GM21515 (cell line): ENCODE measurements at regions not wholly inside any gene's neighbourhood (a gene's known extent, or its start where the extent isn't known, plus 50 kb on each side); places are given as distances from the start of the nearest gene placed in this dataset.

Source experiments
- ATAC-seq: cut with Tn5 transposase; IDR thresholded peaks from one replicate; pipeline ENCODE4 v1.9.1; 2021; ENCODE audit not compliant: unreplicated experiment

- ATAC-seq, result no peak
Measured at GRCh38 chr10:128543151-128543550, 416.9 kb upstream of the MKI67 start.

GRCh38 chr10:128545216-128545615 lies 419.0 kb upstream of the MKI67 start:
- no peak for ATAC-seq

GRCh38 chr10:128546651-128547165 lies 420.5 kb upstream of the MKI67 start:
- ATAC-seq, result no peak

GRCh38 chr10:128549101-128549608 lies 422.9 kb upstream of the MKI67 start:
- ATAC-seq, result no peak

- no peak for ATAC-seq
Measured at GRCh38 chr10:128550045-128550444, 423.8 kb upstream of the MKI67 start.

GRCh38 chr10:128551475-128551874 lies 425.3 kb upstream of the MKI67 start:
- ATAC-seq, result no peak

- ATAC-seq, result no peak
Measured at GRCh38 chr10:128553755-128554154, 427.5 kb upstream of the MKI67 start.

GRCh38 chr10:128556182-128557110 lies 430.2 kb upstream of the MKI67 start:
- no peak for ATAC-seq

- ATAC-seq, result no peak
Measured at GRCh38 chr10:128557149-128557710, 431.0 kb upstream of the MKI67 start.

GRCh38 chr10:128560406-128560805 lies 434.2 kb upstream of the MKI67 start:
- no peak for ATAC-seq

- ATAC-seq, result no peak
Measured at GRCh38 chr10:128560993-128561392, 434.8 kb upstream of the MKI67 start.

GRCh38 chr10:128563387-128563786 lies 437.2 kb upstream of the MKI67 start:
- no peak for ATAC-seq

- no peak for ATAC-seq
Measured at GRCh38 chr10:128563904-128564303, 437.7 kb upstream of the MKI67 start.

- no peak for ATAC-seq
Measured at GRCh38 chr10:128566361-128566968, 440.2 kb upstream of the MKI67 start.

- no peak for ATAC-seq
Measured at GRCh38 chr10:128567551-128567950, 441.3 kb upstream of the MKI67 start.

- no peak for ATAC-seq
Measured at GRCh38 chr10:128568041-128568440, 441.8 kb upstream of the MKI67 start.

GRCh38 chr10:128568491-128568890 lies 442.3 kb upstream of the MKI67 start:
- ATAC-seq, result no peak

- ATAC-seq, result no peak
Measured at GRCh38 chr10:128568990-128569945, 443.0 kb upstream of the MKI67 start.

- no peak for ATAC-seq
Measured at GRCh38 chr10:128570319-128570995, 444.2 kb upstream of the MKI67 start.

GRCh38 chr10:128571071-128571470 lies 444.8 kb upstream of the MKI67 start:
- no peak for ATAC-seq
